Heart right ventricle (tissue), 16 donors: ENCODE measurements at regions not wholly inside any gene's neighbourhood (a gene's known extent, or its start where the extent isn't known, plus 50 kb on each side); places are given as distances from the start of the nearest gene placed in this dataset.

ENCODE experiments used
- ATAC-seq, 8 donors: fragments of 200-7000 bp; cut with Tn5 transposase; one replicate each; pipeline ENCODE4 v1.9.1; 2020; ENCODE audit warnings: mild to moderate bottlenecking in 8 of 8, moderate library complexity in 8 of 8, moderate number of reproducible peaks in 1 of 8
- DNase-seq, 2 donors: peaks; one replicate each; pipeline ENCODE4 v3.0.0-alpha.2; 2020
- H3K27ac ChIP-seq, 10 donors: fragments of 200-600 bp; sonication (generic) in 2 of 10; one replicate each; pipeline versions ENCODE4 v1.5.0 to v1.8.0; 2020 to 2022; ENCODE audit warnings: mild to moderate bottlenecking in 3 of 10
- H3K27me3 ChIP-seq, 7 donors: fragments of 200-600 bp; one replicate each; pipeline ENCODE4 v1.8.0; 2021 to 2022; ENCODE audit warnings: mild to moderate bottlenecking in 2 of 7
- H3K36me3 ChIP-seq, 9 donors: fragments of 200-600 bp; sonication (generic) in 1 of 9; one replicate each; pipeline versions ENCODE4 v1.5.0 to v1.8.0; 2020 to 2022; ENCODE audit warnings: mild to moderate bottlenecking in 2 of 9
- H3K4me1 ChIP-seq, 9 donors: fragments of 200-600 bp; sonication (generic) in 1 of 9; one replicate each; pipeline versions ENCODE4 v1.5.0 to v1.8.0; 2020 to 2022; ENCODE audit warnings: mild to moderate bottlenecking in 4 of 9
- H3K4me3 ChIP-seq, 10 donors: fragments of 200-600 bp; sonication (generic) in 2 of 10; one replicate each; pipeline versions ENCODE4 v1.5.0 to v1.8.0; 2020 to 2022; ENCODE audit warnings: mild to moderate bottlenecking in 7 of 10, moderate library complexity in 2 of 10
- H3K9me3 ChIP-seq, 11 donors: fragments of 200-600 bp in 10 of 11; sonication (generic) in 2 of 11; one replicate each; pipeline versions ENCODE4 v1.5.0 to v1.8.0; 2013 to 2022; ENCODE audit warnings: mild to moderate bottlenecking in 2 of 11, control low read depth in 1 of 11, moderate library complexity in 1 of 11
- WGBS, 2 donors: extraction: QIAGEN DNeasy Blood & Tissue Kit; methylation state at CpG; one replicate each; pipeline ENCODE4 v1.1.7; 2013; ENCODE audit warnings: inconsistent platforms in 1 of 2; 5-methylcytosine and 5-hydroxymethylcytosine counted together
- intact Hi-C, 10 donors: fragments of 100-400 bp; cut with DNase I; formaldehyde crosslinking; loops; one replicate each; pipeline versions ENCODE4 v1.11.1 to v1.14.2; 2022
- TF ChIP-seq, protein P1 (sequence below), 9 donors: fragments of 200-600 bp; sonication (generic) in 2 of 9; IDR thresholded peaks; one replicate each; pipeline versions ENCODE4 v1.5.0 to v1.8.0; 2021 to 2022; ENCODE audit warnings: antibody characterized with exemption in 9 of 9, mild to moderate bottlenecking in 5 of 9, moderate library complexity in 1 of 9
- donor health status: Arrhythmogenic right ventricular cardiomyopathy.
- donor health status: ischemic (EF 13 %, LVEDD 7.1; RV severe dilation, severe dysfunction).
- donor health status: healthy with polysubstance abuse.
- donor health status: DM: no; HTN: yes; CAD: no.
- donor health status: DM: no; HTN: no; CAD: no.
- donor health status: ischemic (EF 25% LVEDD 6.9; RV normal size, moderate dysfunction).
- donor health status: ischemic (EF 25% LVEDD 5.7; RV mildly dilated, moderate dysfunction).
- donor health status: healthy.
- donor health status: DM: yes; HTN: yes; CAD: no.
- donor health status: Ischemic cardiomyopathy.
- donor health status: ischemic (EF 35%, LVEDD 5.7; RV mildly dilated, moderate dysfunction).
- donor health status: nonischemic (EF 11% LVEDD 7.7; RV severe dilation, severe dysfunction).
- donor health status: DM: yes; HTN: yes; CAD: no.
- donor health status: PGD.
- donor health status: ischemic (EF 29% LVEDD 5.4; RV normal size, mild dysfunction).
- donor health status: nonischemic (EF 23%, LVEDD 6.1; RV moderate dilation, normal function).

DNA sequence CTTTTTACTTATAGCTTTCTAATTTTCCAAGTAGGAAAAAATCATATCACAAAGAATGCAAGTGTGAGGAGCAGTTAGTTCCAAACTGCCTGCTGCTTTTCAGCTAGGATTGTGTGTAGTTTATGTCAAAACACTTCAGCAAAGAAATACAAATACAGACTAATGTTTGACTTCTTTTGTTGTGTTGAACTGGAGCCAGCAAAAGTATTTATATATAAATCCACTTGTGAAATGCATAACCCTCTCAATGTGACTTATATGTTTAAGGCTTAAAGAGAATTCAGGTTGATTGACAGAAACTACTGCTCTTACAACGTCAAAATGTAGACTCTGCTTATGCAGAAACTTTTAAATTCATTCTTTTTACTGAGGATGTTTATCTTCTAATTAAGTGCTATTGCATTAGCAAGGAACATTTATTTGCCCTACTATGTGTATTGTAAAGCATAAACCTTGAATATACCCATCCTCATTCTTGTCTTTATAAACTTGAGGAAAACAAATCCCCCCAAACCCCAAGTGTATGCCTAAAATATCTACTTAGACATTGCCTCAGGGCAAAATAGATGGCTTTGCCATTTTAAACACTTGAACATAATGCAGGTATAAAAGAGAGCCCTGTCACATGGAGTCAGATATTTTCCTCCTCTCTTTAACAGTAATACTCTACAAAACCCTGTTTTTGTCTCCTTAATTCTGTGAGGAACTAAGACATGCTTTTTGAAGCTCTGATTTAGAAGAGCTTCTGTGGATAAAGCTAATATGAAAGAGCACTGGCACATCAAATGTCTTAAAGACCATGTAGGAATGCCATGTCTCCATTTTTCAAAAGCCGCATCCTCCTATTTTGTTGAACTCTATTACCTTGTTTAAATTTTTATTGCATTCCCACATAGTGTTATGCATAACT is 302.8 kb upstream of the TBC1D5 start:
- intact Hi-C loops: no loop called here
- Histone ChIP-seq H3K4me1 (no peaks in the 10 kb centered on the region), H3K36me3 (no peaks in the 10 kb centered on the region), H3K9me3 (no peaks in the 10 kb centered on the region), H3K27me3 (peaks cover 0 to 4% (median 0%) of the 10 kb centered on the region in 7 donors), H3K27ac (no peak overlapping the region), H3K4me3 (no peak overlapping the region)
- no peak for DNase-seq
- TF ChIP-seq, protein P1, sequence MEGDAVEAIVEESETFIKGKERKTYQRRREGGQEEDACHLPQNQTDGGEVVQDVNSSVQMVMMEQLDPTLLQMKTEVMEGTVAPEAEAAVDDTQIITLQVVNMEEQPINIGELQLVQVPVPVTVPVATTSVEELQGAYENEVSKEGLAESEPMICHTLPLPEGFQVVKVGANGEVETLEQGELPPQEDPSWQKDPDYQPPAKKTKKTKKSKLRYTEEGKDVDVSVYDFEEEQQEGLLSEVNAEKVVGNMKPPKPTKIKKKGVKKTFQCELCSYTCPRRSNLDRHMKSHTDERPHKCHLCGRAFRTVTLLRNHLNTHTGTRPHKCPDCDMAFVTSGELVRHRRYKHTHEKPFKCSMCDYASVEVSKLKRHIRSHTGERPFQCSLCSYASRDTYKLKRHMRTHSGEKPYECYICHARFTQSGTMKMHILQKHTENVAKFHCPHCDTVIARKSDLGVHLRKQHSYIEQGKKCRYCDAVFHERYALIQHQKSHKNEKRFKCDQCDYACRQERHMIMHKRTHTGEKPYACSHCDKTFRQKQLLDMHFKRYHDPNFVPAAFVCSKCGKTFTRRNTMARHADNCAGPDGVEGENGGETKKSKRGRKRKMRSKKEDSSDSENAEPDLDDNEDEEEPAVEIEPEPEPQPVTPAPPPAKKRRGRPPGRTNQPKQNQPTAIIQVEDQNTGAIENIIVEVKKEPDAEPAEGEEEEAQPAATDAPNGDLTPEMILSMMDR (IDR thresholded peaks at IDR 0.05): no peak
- ATAC-seq: no peak
- WGBS, 2 donors: 72 to 80% methylated on average over 2 of the region's 2 CpGs

- intact Hi-C loops: no loop called here
- no peak overlapping the region for H3K27ac ChIP-seq
- H3K9me3 ChIP-seq: no peaks in the 10 kb centered on the region
- ATAC-seq: no peak
- H3K4me3 ChIP-seq: no peak overlapping the region
- no peak for DNase-seq
- WGBS, 2 donors: 58 to 65% methylated on average over 2 of the region's 2 CpGs
- H3K27me3 ChIP-seq: peaks cover 0 to 4% (median 0%) of the 10 kb centered on the region in 7 donors
- TF ChIP-seq, protein P1 (IDR thresholded peaks at IDR 0.05): no peak
- H3K4me1 ChIP-seq: no peaks in the 10 kb centered on the region
- no peaks in the 10 kb centered on the region for H3K36me3 ChIP-seq
Observed at GRCh38 chr3:18044191-18044590, 301.8 kb upstream of the TBC1D5 start.

- Histone ChIP-seq H3K27me3 (peaks cover 0 to 4% (median 0%) of the 10 kb centered on the region in 7 donors), H3K36me3 (no peaks in the 10 kb centered on the region), H3K4me1 (no peaks in the 10 kb centered on the region), H3K27ac (no peak overlapping the region), H3K9me3 (no peaks in the 10 kb centered on the region), H3K4me3 (no peak overlapping the region)
- ATAC-seq (no peak), DNase-seq (no peak)
- TF ChIP-seq, protein P1 (IDR thresholded peaks at IDR 0.05): no peak
- 56 to 66% methylated on average over 1 of the region's 1 CpG for WGBS, 2 donors
- intact Hi-C loops: no loop called here
Observed at GRCh38 chr3:18036450-18036815, 294.0 kb upstream of the TBC1D5 start.

GRCh38 chr3:18035641-18036449 is 293.4 kb upstream of the TBC1D5 start:
- no peak for DNase-seq
- no peak for ATAC-seq
- Histone ChIP-seq H3K36me3 (no peaks in the 10 kb centered on the region), H3K9me3 (no peaks in the 10 kb centered on the region), H3K27me3 (peaks cover 0 to 2% (median 0%) of the 10 kb centered on the region in 7 donors), H3K4me1 (no peaks in the 10 kb centered on the region), H3K27ac (no peak overlapping the region), H3K4me3 (no peak overlapping the region)
- TF ChIP-seq, protein P1 (IDR thresholded peaks at IDR 0.05): no peak
- intact Hi-C loops: no loop called here
- 68 to 75% methylated on average over 2 of the region's 2 CpGs for WGBS, 2 donors
